ENCODE measurements at regions not wholly inside any gene's neighbourhood (a gene's known extent, or its start where the extent isn't known, plus 50 kb on each side); places are given as distances from the start of the nearest gene placed in this dataset.

DNA sequence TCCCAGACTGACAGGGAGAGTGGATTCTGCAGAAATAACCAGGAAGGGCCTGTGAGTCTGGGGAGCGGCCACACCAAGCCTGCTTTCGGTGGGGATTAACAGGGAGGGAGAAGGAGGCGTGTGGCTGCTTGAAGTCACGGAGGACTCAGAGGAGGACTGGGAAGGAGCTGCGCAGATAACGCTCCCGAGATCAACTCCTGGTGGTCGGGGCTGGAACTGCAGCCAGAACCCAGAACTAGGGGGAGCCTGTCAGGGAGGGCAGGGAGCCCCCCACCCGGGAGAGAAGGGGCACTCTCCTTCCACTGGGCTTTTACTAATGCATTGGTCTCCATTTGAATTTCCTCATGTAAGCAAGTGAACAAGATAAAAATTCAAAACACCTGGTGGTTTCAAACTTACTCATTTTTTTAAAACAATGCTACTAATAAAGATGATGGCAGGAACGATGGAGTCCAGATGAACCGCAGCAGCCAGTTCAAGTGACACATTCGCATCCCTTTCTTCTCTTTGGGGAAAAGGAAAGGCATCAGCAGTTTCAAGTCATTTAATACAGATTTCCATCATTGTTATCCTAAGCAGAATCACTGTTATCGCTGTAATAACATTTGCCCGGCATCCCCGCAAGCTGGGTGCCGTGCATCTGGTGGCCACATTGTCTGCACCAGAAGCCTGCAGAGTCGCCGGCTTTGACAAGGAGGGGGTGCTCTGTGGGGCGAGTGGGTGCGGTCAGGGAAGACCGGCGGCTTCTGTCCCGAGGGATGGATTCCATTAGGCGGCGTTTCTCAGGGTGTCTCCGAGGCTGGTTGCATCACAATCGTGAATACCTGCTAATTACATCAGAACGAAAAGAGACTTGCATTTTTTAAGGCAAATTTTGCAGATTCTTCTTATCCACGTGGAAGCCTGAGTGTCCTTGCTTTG, 183.0 kb downstream of the FOXL1 start:
- Mint-ChIP-seq H3K36me3 (no peaks in the 10 kb centered on the region), H3K4me1 (peaks cover 59% of the 10 kb centered on the region), H3K4me3 (no peak overlapping the region), H3K9me3 (no peaks in the 10 kb centered on the region), H3K27ac (no peak overlapping the region), H3K27me3 (ENCODE audit: low read depth) (peaks cover 9% of the 10 kb centered on the region; the same call in 1 of the 2 replicates)
- TF ChIP-seq, protein P1, sequence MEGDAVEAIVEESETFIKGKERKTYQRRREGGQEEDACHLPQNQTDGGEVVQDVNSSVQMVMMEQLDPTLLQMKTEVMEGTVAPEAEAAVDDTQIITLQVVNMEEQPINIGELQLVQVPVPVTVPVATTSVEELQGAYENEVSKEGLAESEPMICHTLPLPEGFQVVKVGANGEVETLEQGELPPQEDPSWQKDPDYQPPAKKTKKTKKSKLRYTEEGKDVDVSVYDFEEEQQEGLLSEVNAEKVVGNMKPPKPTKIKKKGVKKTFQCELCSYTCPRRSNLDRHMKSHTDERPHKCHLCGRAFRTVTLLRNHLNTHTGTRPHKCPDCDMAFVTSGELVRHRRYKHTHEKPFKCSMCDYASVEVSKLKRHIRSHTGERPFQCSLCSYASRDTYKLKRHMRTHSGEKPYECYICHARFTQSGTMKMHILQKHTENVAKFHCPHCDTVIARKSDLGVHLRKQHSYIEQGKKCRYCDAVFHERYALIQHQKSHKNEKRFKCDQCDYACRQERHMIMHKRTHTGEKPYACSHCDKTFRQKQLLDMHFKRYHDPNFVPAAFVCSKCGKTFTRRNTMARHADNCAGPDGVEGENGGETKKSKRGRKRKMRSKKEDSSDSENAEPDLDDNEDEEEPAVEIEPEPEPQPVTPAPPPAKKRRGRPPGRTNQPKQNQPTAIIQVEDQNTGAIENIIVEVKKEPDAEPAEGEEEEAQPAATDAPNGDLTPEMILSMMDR (IDR thresholded peaks at IDR 0.05) = peak; percentile 80
- peak; percentile 98 for TF ChIP-seq ZNF263 (CRISPR knock-in tag; IDR thresholded peaks at IDR 0.05; ENCODE audit: low read depth)
- no peak for TF ChIP-seq CREB1 (CRISPR knock-in tag; IDR thresholded peaks at IDR 0.05)
- ChIA-PET CTCF (interaction anchor here (0.6 to 2.4 kb wide), 34 partner anchors 9 to 517 kb away, joined by 3 to 22 read pairs (median 5); no protein-coding TSS in a partner anchor), POLR2A (interaction anchor here (0.6 kb wide), 1 partner anchor 812 kb away, joined by 3 read pairs; no protein-coding TSS in a partner anchor)
- ATAC-seq (peak; percentile 84), DNase-seq (ENCODE audit: low spot score) (peak; percentile 89)

DNA sequence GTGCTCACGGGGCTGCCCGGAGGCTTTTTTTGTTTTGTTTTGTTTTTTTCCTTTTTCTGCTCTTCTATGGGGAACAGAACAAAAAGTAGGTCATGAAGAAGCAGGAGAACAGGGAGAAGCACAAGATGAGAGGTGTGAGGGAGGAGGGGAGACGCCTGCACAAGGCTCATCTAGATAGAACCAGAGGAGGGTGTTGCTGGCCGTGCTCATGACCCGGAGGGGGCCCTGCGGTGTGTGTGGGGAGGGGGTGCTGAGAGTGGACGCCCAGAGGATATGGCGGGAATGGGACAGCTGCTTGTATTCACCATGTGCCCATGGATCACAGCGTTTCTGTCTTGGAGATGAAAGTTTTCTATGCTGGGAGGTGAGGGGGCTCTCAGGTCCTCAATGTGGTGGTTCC, 183.7 kb downstream of the FOXL1 start:
- ChIA-PET CTCF (interaction anchor here (0.9 to 2.1 kb wide), 12 partner anchors 9 to 114 kb away, joined by 3 to 12 read pairs (median 5); no protein-coding TSS in a partner anchor), POLR2A (no interaction called here)
- TF ChIP-seq, protein P2, sequence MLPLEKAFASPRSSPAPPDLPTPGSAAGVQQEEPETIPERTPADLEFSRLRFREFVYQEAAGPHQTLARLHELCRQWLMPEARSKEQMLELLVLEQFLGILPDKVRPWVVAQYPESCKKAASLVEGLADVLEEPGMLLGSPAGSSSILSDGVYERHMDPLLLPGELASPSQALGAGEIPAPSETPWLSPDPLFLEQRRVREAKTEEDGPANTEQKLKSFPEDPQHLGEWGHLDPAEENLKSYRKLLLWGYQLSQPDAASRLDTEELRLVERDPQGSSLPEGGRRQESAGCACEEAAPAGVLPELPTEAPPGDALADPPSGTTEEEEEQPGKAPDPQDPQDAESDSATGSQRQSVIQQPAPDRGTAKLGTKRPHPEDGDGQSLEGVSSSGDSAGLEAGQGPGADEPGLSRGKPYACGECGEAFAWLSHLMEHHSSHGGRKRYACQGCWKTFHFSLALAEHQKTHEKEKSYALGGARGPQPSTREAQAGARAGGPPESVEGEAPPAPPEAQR (CRISPR knock-in tag; IDR thresholded peaks at IDR 0.05) = no peak
- no peak for TF ChIP-seq HMGA2 (CRISPR knock-in tag; IDR thresholded peaks at IDR 0.05)
- TF ChIP-seq RELA (CRISPR knock-in tag; IDR thresholded peaks at IDR 0.05; ENCODE audit: borderline replicate concordance) = no peak
- TF ChIP-seq, protein P3, sequence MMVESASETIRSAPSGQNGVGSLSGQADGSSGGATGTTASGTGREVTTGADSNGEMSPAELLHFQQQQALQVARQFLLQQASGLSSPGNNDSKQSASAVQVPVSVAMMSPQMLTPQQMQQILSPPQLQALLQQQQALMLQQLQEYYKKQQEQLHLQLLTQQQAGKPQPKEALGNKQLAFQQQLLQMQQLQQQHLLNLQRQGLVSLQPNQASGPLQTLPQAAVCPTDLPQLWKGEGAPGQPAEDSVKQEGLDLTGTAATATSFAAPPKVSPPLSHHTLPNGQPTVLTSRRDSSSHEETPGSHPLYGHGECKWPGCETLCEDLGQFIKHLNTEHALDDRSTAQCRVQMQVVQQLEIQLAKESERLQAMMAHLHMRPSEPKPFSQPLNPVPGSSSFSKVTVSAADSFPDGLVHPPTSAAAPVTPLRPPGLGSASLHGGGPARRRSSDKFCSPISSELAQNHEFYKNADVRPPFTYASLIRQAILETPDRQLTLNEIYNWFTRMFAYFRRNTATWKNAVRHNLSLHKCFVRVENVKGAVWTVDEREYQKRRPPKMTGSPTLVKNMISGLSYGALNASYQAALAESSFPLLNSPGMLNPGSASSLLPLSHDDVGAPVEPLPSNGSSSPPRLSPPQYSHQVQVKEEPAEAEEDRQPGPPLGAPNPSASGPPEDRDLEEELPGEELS (CRISPR knock-in tag; IDR thresholded peaks at IDR 0.05) = no peak
- TF ChIP-seq, protein P4, sequence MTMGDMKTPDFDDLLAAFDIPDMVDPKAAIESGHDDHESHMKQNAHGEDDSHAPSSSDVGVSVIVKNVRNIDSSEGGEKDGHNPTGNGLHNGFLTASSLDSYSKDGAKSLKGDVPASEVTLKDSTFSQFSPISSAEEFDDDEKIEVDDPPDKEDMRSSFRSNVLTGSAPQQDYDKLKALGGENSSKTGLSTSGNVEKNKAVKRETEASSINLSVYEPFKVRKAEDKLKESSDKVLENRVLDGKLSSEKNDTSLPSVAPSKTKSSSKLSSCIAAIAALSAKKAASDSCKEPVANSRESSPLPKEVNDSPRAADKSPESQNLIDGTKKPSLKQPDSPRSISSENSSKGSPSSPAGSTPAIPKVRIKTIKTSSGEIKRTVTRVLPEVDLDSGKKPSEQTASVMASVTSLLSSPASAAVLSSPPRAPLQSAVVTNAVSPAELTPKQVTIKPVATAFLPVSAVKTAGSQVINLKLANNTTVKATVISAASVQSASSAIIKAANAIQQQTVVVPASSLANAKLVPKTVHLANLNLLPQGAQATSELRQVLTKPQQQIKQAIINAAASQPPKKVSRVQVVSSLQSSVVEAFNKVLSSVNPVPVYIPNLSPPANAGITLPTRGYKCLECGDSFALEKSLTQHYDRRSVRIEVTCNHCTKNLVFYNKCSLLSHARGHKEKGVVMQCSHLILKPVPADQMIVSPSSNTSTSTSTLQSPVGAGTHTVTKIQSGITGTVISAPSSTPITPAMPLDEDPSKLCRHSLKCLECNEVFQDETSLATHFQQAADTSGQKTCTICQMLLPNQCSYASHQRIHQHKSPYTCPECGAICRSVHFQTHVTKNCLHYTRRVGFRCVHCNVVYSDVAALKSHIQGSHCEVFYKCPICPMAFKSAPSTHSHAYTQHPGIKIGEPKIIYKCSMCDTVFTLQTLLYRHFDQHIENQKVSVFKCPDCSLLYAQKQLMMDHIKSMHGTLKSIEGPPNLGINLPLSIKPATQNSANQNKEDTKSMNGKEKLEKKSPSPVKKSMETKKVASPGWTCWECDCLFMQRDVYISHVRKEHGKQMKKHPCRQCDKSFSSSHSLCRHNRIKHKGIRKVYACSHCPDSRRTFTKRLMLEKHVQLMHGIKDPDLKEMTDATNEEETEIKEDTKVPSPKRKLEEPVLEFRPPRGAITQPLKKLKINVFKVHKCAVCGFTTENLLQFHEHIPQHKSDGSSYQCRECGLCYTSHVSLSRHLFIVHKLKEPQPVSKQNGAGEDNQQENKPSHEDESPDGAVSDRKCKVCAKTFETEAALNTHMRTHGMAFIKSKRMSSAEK (CRISPR knock-in tag; IDR thresholded peaks at IDR 0.05; ENCODE audit: borderline replicate concordance) = no peak
- Mint-ChIP-seq H3K27me3 (ENCODE audit: low read depth) (peaks cover 9% of the 10 kb centered on the region; the same call in 1 of the 2 replicates), H3K4me1 (peaks cover 56% of the 10 kb centered on the region), H3K36me3 (no peaks in the 10 kb centered on the region), H3K9me3 (peaks cover 5% of the 10 kb centered on the region; the same call in 1 of the 2 replicates), H3K4me3 (no peak overlapping the region), H3K27ac (no peak overlapping the region)
- DNase-seq (ENCODE audit: low spot score) = no peak
- no peak for ATAC-seq

DNA sequence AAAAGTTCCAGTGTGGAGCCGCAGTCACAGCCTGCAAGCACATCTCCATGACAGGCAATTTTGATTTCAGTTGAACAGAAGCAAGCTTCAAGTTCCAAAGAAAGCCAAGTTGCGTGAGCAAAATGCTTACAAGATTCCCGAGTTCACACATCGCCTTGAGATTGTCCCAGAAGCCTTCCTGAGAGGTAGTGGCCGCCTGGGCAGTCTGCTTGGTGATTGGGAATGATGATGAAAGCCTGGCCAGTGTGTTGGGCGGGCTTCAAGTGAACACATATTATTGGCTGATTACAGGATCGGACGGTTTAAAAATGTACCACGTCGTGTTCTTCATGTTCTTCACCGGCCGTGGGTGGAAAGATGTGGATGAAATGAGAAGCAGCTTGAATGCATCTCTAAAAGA, 185.5 kb downstream of the FOXL1 start:
- peaks cover 9% of the 10 kb centered on the region; the same call in 1 of the 2 replicates for H3K27me3 Mint-ChIP-seq (ENCODE audit: low read depth)
- CTCF ChIA-PET = interaction anchor here (0.7 to 1.6 kb wide), 6 partner anchors 10 to 110 kb away, joined by 3 to 8 read pairs (median 3); no protein-coding TSS in a partner anchor
- no peak for ATAC-seq
- TF ChIP-seq ZNF121 (CRISPR knock-in tag; IDR thresholded peaks at IDR 0.05) (no peak), ZNF219 (CRISPR knock-in tag; IDR thresholded peaks at IDR 0.05; ENCODE audit: borderline replicate concordance) (no peak), FOXP1 (CRISPR knock-in tag; IDR thresholded peaks at IDR 0.05; ENCODE audit: borderline replicate concordance) (no peak), HMGA2 (CRISPR knock-in tag; IDR thresholded peaks at IDR 0.05) (no peak)
- TF ChIP-seq, protein P5, sequence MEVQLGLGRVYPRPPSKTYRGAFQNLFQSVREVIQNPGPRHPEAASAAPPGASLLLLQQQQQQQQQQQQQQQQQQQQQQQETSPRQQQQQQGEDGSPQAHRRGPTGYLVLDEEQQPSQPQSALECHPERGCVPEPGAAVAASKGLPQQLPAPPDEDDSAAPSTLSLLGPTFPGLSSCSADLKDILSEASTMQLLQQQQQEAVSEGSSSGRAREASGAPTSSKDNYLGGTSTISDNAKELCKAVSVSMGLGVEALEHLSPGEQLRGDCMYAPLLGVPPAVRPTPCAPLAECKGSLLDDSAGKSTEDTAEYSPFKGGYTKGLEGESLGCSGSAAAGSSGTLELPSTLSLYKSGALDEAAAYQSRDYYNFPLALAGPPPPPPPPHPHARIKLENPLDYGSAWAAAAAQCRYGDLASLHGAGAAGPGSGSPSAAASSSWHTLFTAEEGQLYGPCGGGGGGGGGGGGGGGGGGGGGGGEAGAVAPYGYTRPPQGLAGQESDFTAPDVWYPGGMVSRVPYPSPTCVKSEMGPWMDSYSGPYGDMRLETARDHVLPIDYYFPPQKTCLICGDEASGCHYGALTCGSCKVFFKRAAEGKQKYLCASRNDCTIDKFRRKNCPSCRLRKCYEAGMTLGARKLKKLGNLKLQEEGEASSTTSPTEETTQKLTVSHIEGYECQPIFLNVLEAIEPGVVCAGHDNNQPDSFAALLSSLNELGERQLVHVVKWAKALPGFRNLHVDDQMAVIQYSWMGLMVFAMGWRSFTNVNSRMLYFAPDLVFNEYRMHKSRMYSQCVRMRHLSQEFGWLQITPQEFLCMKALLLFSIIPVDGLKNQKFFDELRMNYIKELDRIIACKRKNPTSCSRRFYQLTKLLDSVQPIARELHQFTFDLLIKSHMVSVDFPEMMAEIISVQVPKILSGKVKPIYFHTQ (CRISPR knock-in tag; IDR thresholded peaks at IDR 0.05) = no peak
- TF ChIP-seq, protein P6, sequence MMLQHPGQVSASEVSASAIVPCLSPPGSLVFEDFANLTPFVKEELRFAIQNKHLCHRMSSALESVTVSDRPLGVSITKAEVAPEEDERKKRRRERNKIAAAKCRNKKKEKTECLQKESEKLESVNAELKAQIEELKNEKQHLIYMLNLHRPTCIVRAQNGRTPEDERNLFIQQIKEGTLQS (CRISPR knock-in tag; conservative IDR thresholded peaks at IDR 0.05) = no peak

More for the DNA sequence above, 185.5 kb downstream of the FOXL1 start:
- Mint-ChIP-seq H3K9me3 (peaks cover 5% of the 10 kb centered on the region; the same call in 1 of the 2 replicates), H3K36me3 (no peaks in the 10 kb centered on the region), H3K4me3 (no peak overlapping the region), H3K27ac (no peak overlapping the region), H3K4me1 (peaks cover 49% of the 10 kb centered on the region)
- DNase-seq (ENCODE audit: low spot score) = no peak
- POLR2A ChIA-PET = no interaction called here
